Fibroblast of pulmonary artery (primary cell): ENCODE measurements at regions not wholly inside any gene's neighbourhood (a gene's known extent, or its start where the extent isn't known, plus 50 kb on each side); places are given as distances from the start of the nearest gene placed in this dataset.
"Not testable (repeated sequence)": the region's sequence is repeated elsewhere in the genome, so short reads cannot be mapped to it uniquely, and the experiment has no call there.

Experiments
- DNase-seq: peaks from one replicate; pipeline ENCODE4 v3.0.0-alpha.2; 2010; ENCODE audit warnings: low read depth
- H3K4me3 ChIP-seq: replicated peaks from 2 replicates; pipeline ENCODE4 v1.5.1; 2011; ENCODE audit warnings: low read depth, mild to moderate bottlenecking, control low read depth, low read length, moderate library complexity
- CTCF ChIP-seq: IDR thresholded peaks from 2 replicates; pipeline ENCODE4 v1.5.1; 2011; ENCODE audit warnings: mild to moderate bottlenecking, control low read depth, low read length, inconsistent platforms; ENCODE audit errors: missing control alignments

DNA sequence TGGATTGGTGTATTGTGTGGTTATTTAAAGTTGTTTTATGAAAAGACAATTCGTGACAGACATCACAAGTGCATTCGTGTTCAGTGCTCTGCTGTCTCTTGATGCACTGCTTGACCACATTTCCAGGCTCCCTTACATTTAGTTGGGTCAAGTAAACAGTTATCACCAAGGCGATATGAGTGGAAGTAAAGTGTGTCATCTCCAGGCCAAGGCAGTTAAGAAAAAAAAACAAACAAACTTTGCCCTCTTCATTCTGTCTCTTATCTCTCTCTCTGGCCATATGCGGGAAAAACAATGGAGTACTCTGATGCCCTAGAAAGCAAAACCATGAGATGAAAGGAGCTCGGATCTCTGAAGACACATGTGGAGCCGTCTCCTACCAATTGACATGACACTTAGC is 131.1 kb downstream of the DSEL start:
- TF ChIP-seq CTCF: no peak
- DNase-seq: peak; percentile 60
- no peak overlapping the region for H3K4me3 ChIP-seq

GRCh38 chr18:67384057-67384456 is 132.5 kb downstream of the DSEL start:
- not testable (repeated sequence) for DNase-seq, H3K4me3 ChIP-seq

GRCh38 chr18:67381608-67382150 is 134.8 kb downstream of the DSEL start:
- no peak for TF ChIP-seq CTCF
- no peak for DNase-seq
- H3K4me3 ChIP-seq: no peak overlapping the region

DNA sequence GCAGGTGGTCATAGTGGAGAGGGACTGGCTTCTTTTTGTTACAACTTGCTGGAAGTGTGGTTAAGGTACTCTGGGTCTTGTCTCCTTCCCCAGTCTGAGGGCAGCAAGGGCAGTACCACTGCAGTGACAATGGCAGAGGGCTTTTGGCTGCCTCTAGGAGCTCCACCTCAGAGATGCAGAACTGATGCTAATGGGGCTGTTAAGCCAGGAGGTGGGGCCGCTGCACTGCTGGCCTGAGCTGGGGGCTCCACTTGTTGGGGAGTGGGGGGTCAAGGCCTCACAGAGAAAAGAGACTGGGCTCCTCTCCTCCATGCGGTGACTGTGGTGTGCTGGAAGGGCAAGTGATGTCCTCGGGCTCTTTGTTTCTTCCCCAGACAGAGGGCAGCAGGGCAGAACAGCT is 135.7 kb downstream of the DSEL start:
- TF ChIP-seq CTCF: no peak
- H3K4me3 ChIP-seq: no peak overlapping the region
- DNase-seq: no peak

DNA sequence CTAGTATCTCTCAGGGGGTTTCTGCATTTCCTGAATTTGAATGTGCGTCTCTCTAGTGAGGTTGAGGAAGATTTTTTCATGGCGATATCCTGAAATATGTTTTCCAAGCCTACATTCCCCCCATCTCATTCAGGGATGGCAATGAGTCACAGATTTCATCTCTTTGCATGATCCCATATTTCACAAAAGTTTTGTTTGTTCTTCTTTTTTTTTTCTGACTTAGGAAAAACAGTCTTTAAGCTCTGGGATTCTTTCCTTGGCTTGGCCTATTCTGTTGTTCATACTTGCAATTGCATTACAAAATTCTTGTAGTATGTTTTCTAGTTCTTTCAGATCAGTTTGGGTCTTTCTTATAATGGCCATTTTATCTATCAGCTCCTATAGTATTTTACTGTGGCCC is 136.5 kb downstream of the DSEL start:
- TF ChIP-seq CTCF: no peak
- H3K4me3 ChIP-seq: no peak overlapping the region
- DNase-seq: peak; percentile 21

DNA sequence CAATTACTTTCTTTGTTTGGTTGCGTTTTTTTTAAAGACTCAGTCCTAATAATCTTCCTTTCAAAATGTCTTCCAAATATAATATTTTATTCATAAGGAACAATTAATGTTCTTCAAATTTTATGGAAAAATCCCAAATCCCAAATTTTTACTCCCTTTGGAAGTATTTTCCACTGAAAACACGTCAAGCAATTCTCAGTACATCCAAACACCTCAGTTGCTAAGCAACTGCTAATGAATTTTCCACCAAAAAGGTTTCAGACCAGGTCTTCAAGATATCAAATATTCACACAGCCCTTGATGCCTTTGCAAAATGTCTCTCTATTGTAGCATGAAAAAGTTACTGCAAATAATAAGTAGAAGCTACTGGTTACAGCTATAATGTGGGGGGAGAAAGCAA is 140.1 kb downstream of the DSEL start:
- no peak for TF ChIP-seq CTCF
- no peak for DNase-seq
- no peak overlapping the region for H3K4me3 ChIP-seq

DNA sequence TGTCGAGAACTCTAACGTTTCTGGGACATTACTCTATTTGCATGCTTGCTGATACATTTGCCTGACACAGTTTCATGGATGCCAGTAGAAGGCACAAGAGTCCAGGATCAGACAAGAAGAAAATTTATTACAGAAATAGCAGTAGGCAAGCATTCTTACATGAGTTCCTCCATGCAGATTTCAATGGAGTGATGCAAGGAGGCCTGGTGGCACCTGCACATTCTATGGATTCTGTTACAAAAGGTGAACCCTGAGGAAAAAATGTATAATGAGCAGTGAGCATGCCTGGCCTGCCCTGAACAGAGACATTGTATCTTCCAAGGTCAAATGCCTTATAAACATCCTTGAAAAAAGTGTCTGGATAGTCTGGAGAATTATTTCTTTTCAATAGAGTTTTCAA is 142.9 kb downstream of the DSEL start:
- TF ChIP-seq CTCF: no peak
- H3K4me3 ChIP-seq: no peak overlapping the region
- DNase-seq: no peak
